Caco-2 (cell line): ENCODE measurements at regions not wholly inside any gene's neighbourhood (a gene's known extent, or its start where the extent isn't known, plus 50 kb on each side); places are given as distances from the start of the nearest gene placed in this dataset.

Source experiments
- BruUV-seq: library from RNA; stranded (reverse); fragments of 400-500 nt; replicated peaks from 2 replicates; lab custom pipeline; 2021; lab: Mats Ljungman, UMichigan
- CTCF ChIA-PET: fragments of 300-600 bp; sonication (Branson Sonifier 250); formaldehyde crosslinking; loops from one replicate; lab custom pipeline; 2022; ENCODE audit warnings: antibody characterized with exemption; lab: Charles Lee
- POLR2A ChIA-PET: fragments of 300-600 bp; sonication (Branson Sonifier 250); formaldehyde crosslinking; loops from one replicate; lab custom pipeline; 2022; ENCODE audit warnings: antibody characterized with exemption; lab: Charles Lee
- DNase-seq, 2 experiments: peaks; one replicate each; pipeline versions ENCODE4 v3.0.0 to v3.0.0-alpha.2; 2020 to 2022
- H3K27me3 ChIP-seq: replicated peaks from 2 replicates; pipeline ENCODE4 v1.6.0; 2011; ENCODE audit warnings: low read length; ENCODE audit not compliant: control insufficient read depth, insufficient read depth
- H3K36me3 ChIP-seq: 2 replicates; pipeline ENCODE4 v1.5.1; 2011; ENCODE audit warnings: low read length; ENCODE audit not compliant: control insufficient read depth, insufficient read depth
- H3K4me1 ChIP-seq: fragments of 250-450 bp; sonication (Bioruptor Pico); 2 replicates; pipeline ENCODE4 v1.5.1; 2020; ENCODE audit warnings: mild to moderate bottlenecking
- H3K4me3 ChIP-seq: 2 replicates; pipeline ENCODE4 v1.5.1; 2011; ENCODE audit warnings: low read depth, mild to moderate bottlenecking, control low read depth, low read length
- H3K9me3 ChIP-seq: fragments of 250-450 bp; sonication (Bioruptor Pico); 2 replicates; pipeline ENCODE4 v1.5.1; 2020; ENCODE audit warnings: mild to moderate bottlenecking, moderate library complexity
- H3K27ac Mint-ChIP-seq: one replicate; pipeline ENCODE4 v1.8.0; 2022; ENCODE audit warnings: mixed read lengths; ENCODE audit not compliant: unreplicated experiment
- H3K27me3 Mint-ChIP-seq: one replicate; pipeline ENCODE4 v1.8.0; 2022; ENCODE audit warnings: mixed read lengths; ENCODE audit not compliant: insufficient read depth, unreplicated experiment
- H3K36me3 Mint-ChIP-seq: one replicate; pipeline ENCODE4 v1.8.0; 2022; ENCODE audit warnings: mild to moderate bottlenecking, mixed read lengths; ENCODE audit not compliant: insufficient read depth, unreplicated experiment
- H3K4me1 Mint-ChIP-seq: one replicate; pipeline ENCODE4 v1.8.0; 2022; ENCODE audit warnings: low read depth, mixed read lengths; ENCODE audit not compliant: unreplicated experiment
- H3K4me3 Mint-ChIP-seq: one replicate; pipeline ENCODE4 v1.8.0; 2022; ENCODE audit warnings: mild to moderate bottlenecking, moderate library complexity, mixed read lengths; ENCODE audit not compliant: unreplicated experiment
- H3K9me3 Mint-ChIP-seq: one replicate; pipeline ENCODE4 v1.8.0; 2022; ENCODE audit warnings: mixed read lengths; ENCODE audit not compliant: unreplicated experiment
- intact Hi-C: fragments of 100-400 bp; cut with micrococcal nuclease; formaldehyde crosslinking; loops from one replicate; pipeline ENCODE4 v1.10.0; 2022; ENCODE audit not compliant: unreplicated experiment
- TF ChIP-seq, protein P1 (sequence below), 2 experiments: fragments of 200-600 bp in 1 of 2; IDR thresholded peaks; 1 replicate in 1 of 2; 2 replicates in 1 of 2; pipeline versions ENCODE4 v1.5.1 to v1.8.0; 2011 to 2022; ENCODE audit warnings: antibody characterized with exemption in 1 of 2, control low read depth in 1 of 2, inconsistent platforms in 1 of 2, low read depth in 1 of 2, low read length in 1 of 2, mild to moderate bottlenecking in 1 of 2, moderate library complexity in 1 of 2; ENCODE audit not compliant: insufficient read depth in 1 of 2, severe bottlenecking in 1 of 2, unreplicated experiment in 1 of 2

DNA sequence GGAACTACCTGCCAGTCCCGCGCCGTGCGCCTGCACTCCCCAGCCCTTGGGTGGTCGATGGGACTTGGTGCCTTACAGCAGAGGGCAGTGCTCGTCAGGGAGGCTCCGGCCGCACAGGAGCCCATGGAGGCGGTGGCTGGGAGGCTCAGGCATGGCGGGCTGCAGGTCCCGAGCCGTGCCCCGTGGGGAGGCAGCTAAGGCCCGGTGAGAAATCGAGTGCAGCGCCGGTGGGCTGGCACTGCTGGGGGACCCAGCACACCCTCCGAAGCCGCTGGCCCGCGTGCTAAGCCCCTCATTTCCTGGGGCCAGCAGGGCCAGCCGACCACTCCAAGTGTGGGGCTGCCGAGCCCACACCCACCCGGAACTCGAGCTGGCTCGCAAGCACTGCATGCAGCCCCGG is 580.2 kb downstream of the ZIC1 start:
- no peak overlapping the region for H3K4me3 ChIP-seq
- TF ChIP-seq, protein P1, sequence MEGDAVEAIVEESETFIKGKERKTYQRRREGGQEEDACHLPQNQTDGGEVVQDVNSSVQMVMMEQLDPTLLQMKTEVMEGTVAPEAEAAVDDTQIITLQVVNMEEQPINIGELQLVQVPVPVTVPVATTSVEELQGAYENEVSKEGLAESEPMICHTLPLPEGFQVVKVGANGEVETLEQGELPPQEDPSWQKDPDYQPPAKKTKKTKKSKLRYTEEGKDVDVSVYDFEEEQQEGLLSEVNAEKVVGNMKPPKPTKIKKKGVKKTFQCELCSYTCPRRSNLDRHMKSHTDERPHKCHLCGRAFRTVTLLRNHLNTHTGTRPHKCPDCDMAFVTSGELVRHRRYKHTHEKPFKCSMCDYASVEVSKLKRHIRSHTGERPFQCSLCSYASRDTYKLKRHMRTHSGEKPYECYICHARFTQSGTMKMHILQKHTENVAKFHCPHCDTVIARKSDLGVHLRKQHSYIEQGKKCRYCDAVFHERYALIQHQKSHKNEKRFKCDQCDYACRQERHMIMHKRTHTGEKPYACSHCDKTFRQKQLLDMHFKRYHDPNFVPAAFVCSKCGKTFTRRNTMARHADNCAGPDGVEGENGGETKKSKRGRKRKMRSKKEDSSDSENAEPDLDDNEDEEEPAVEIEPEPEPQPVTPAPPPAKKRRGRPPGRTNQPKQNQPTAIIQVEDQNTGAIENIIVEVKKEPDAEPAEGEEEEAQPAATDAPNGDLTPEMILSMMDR (IDR thresholded peaks at IDR 0.05; ENCODE audit: insufficient read depth in 1 of 2, low read depth in 1 of 2, low read length in 1 of 2, severe bottlenecking in 1 of 2, unreplicated experiment in 1 of 2) = no peak
- no peaks in the 10 kb centered on the region for H3K9me3 Mint-ChIP-seq
- H3K27ac Mint-ChIP-seq = no peak overlapping the region
- intact Hi-C loops = no loop called here
- CTCF ChIA-PET = no interaction called here
- no peaks in the 10 kb centered on the region for H3K4me1 Mint-ChIP-seq
- no peaks in the 10 kb centered on the region for H3K36me3 Mint-ChIP-seq
- DNase-seq = no peak
- no peak overlapping the region for H3K4me3 Mint-ChIP-seq
- BruUV-seq = no TSS peak
- H3K27me3 Mint-ChIP-seq = no peaks in the 10 kb centered on the region
- H3K27me3 ChIP-seq = no peaks in the 10 kb centered on the region
- no peaks in the 10 kb centered on the region for H3K36me3 ChIP-seq
- no peaks in the 10 kb centered on the region for H3K4me1 ChIP-seq
- H3K9me3 ChIP-seq = no peaks in the 10 kb centered on the region
- POLR2A ChIA-PET = no interaction called here

- CTCF ChIA-PET = no interaction called here
- no peak for DNase-seq
- POLR2A ChIA-PET = no interaction called here
- TF ChIP-seq, protein P1 (IDR thresholded peaks at IDR 0.05; ENCODE audit: insufficient read depth in 1 of 2, low read depth in 1 of 2, low read length in 1 of 2, severe bottlenecking in 1 of 2, unreplicated experiment in 1 of 2) = no peak
- Mint-ChIP-seq H3K4me1 (no peaks in the 10 kb centered on the region), H3K27ac (no peak overlapping the region), H3K36me3 (no peaks in the 10 kb centered on the region), H3K9me3 (no peaks in the 10 kb centered on the region), H3K4me3 (no peak overlapping the region), H3K27me3 (peaks cover 3% of the 10 kb centered on the region)
- Histone ChIP-seq H3K27me3 (no peaks in the 10 kb centered on the region), H3K4me1 (no peaks in the 10 kb centered on the region), H3K4me3 (no peak overlapping the region), H3K9me3 (no peaks in the 10 kb centered on the region; the same call in 1 of the 2 replicates), H3K36me3 (no peaks in the 10 kb centered on the region)
- BruUV-seq = no TSS peak
- intact Hi-C loops = no loop called here
These were observed 593.6 kb downstream of the ZIC1 start for GRCh38 chr3:148002705-148003205.

DNA sequence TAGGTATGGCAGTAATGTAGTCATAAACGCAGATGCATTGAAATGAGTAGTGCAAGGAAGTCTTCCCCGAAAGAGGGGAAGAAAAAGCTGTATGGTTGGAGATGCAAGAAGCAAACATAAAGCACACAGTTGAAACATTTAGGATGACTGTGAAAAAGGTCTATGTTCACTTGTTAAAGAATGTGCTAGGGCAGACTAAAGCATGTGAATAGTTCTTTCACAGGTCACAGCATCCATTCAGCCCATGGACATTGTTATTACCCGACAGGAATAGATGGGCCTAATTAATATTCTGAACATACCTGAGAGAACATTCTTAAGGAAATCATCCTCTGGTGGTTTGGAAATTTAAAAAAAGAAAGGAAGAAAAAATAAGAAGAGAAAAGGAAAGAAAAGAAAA is 595.2 kb downstream of the ZIC1 start:
- no peaks in the 10 kb centered on the region for H3K36me3 Mint-ChIP-seq
- intact Hi-C loops = no loop called here
- no peak for DNase-seq

More for the DNA sequence above, 595.2 kb downstream of the ZIC1 start:
- Mint-ChIP-seq H3K4me3 (no peak overlapping the region), H3K9me3 (no peaks in the 10 kb centered on the region), H3K27me3 (peaks cover 3% of the 10 kb centered on the region), H3K27ac (no peak overlapping the region), H3K4me1 (no peaks in the 10 kb centered on the region)
- ChIA-PET CTCF (no interaction called here), POLR2A (no interaction called here)
- no peaks in the 10 kb centered on the region for H3K27me3 ChIP-seq
- TF ChIP-seq, protein P1 (IDR thresholded peaks at IDR 0.05; ENCODE audit: insufficient read depth in 1 of 2, low read depth in 1 of 2, low read length in 1 of 2, severe bottlenecking in 1 of 2, unreplicated experiment in 1 of 2) = no peak
- no TSS peak for BruUV-seq
- no peaks in the 10 kb centered on the region for H3K36me3 ChIP-seq
- H3K9me3 ChIP-seq = no peaks in the 10 kb centered on the region; the same call in 1 of the 2 replicates
- H3K4me3 ChIP-seq = no peak overlapping the region
- H3K4me1 ChIP-seq = no peaks in the 10 kb centered on the region
